H1 (cell line): ENCODE measurements at regions not wholly inside any gene's neighbourhood (a gene's known extent, or its start where the extent isn't known, plus 50 kb on each side); places are given as distances from the start of the nearest gene placed in this dataset.

ENCODE experiments used
- CTCF ChIA-PET: fragments of 300-600 bp; sonication (Branson Sonifier 250); formaldehyde crosslinking; loops from one replicate; lab custom pipeline; 2021; ENCODE audit not compliant: partially characterized antibody; lab: Charles Lee
- POLR2A ChIA-PET: fragments of 300-600 bp; sonication (Branson Sonifier 250); formaldehyde crosslinking; loops from one replicate; lab custom pipeline; 2021; ENCODE audit warnings: inconsistent platforms; ENCODE audit not compliant: partially characterized antibody; lab: Charles Lee
- DNase-seq, 2 experiments: peaks; one replicate each; pipeline versions ENCODE4 v3.0.0 to v3.0.0-alpha.2; 2010 to 2022; ENCODE audit warnings: low spot score in 2 of 2, low read depth in 1 of 2, mixed read lengths in 1 of 2
- FAIRE-seq: peaks from 2 replicates; lab custom pipeline; 2011; peaks lifted over from hg19 to GRCh38; lab: Jason Lieb, UNC
- H2AFZ ChIP-seq: 2 replicates; pipeline ENCODE4 v1.8.1; 2012; ENCODE audit warnings: low read length, inconsistent platforms
- H2AK5ac ChIP-seq: 2 replicates; pipeline ENCODE4 v1.6.1; 2013; ENCODE audit warnings: low read depth, low read length
- H2BK120ac ChIP-seq: replicated peaks from 2 replicates; pipeline ENCODE3; 2013; ENCODE audit warnings: low read depth, low read length, inconsistent platforms
- H2BK12ac ChIP-seq: 2 replicates; pipeline ENCODE4 v1.6.1; 2013; ENCODE audit warnings: low read depth, low read length
- H2BK15ac ChIP-seq: 2 replicates; pipeline ENCODE4 v1.6.1; 2013; ENCODE audit warnings: low read length
- H2BK20ac ChIP-seq: 2 replicates; pipeline ENCODE4 v1.6.1; 2013; ENCODE audit warnings: low read length
- H2BK5ac ChIP-seq: 2 replicates; pipeline ENCODE4 v1.6.1; 2013; ENCODE audit warnings: low read depth, low read length
- H3K14ac ChIP-seq: 2 replicates; pipeline ENCODE4 v1.6.1; 2013; ENCODE audit warnings: inconsistent platforms; ENCODE audit not compliant: insufficient read length
- H3K18ac ChIP-seq: 2 replicates; pipeline ENCODE4 v1.6.1; 2013; ENCODE audit warnings: low read length; ENCODE audit errors: extremely low read depth
- H3K23ac ChIP-seq: 2 replicates; pipeline ENCODE4 v1.6.1; 2013; ENCODE audit warnings: inconsistent platforms; ENCODE audit not compliant: insufficient read length
- H3K23me2 ChIP-seq: 2 replicates; pipeline ENCODE4 v1.6.1; 2013; ENCODE audit warnings: low read depth, low read length
- H3K27ac ChIP-seq: 2 replicates; pipeline ENCODE4 v1.6.1; 2011; ENCODE audit warnings: low read depth, low read length, inconsistent platforms
- H3K27me3 ChIP-seq, 4 experiments: replicated peaks in 1 of 4; 1 replicate in 1 of 4; 2 replicates in 3 of 4; pipeline versions ENCODE4 v1.6.1 to v1.8.1; 2011 to 2013; ENCODE audit warnings: low read length in 3 of 4, mild to moderate bottlenecking in 3 of 4, inconsistent platforms in 2 of 4, mixed read lengths in 2 of 4, moderate library complexity in 1 of 4; ENCODE audit not compliant: control insufficient read depth in 3 of 4, insufficient read depth in 3 of 4; ENCODE audit errors: extremely low read depth in 1 of 4
- H3K36me3 ChIP-seq, 4 experiments: 2 replicates each; pipeline versions ENCODE4 v1.6.1 to v1.8.1; 2011 to 2013; ENCODE audit warnings: mild to moderate bottlenecking in 4 of 4, low read length in 3 of 4, moderate library complexity in 2 of 4, control low read depth in 1 of 4, inconsistent platforms in 1 of 4; ENCODE audit not compliant: insufficient read depth in 4 of 4, control insufficient read depth in 2 of 4
- H3K4ac ChIP-seq: replicated peaks from 2 replicates; pipeline ENCODE3; 2013; ENCODE audit warnings: low read length, low read depth, mixed read lengths, inconsistent platforms; ENCODE audit not compliant: insufficient read length
- H3K4me1 ChIP-seq, 4 experiments: replicated peaks in 1 of 4; 1 replicate in 1 of 4; 2 replicates in 3 of 4; pipeline versions ENCODE4 v1.6.1 to v1.8.1; 2011 to 2013; ENCODE audit warnings: low read length in 3 of 4, inconsistent platforms in 2 of 4, mixed read lengths in 1 of 4; ENCODE audit not compliant: insufficient read depth in 4 of 4, control insufficient read depth in 3 of 4
- H3K4me2 ChIP-seq, 2 experiments: 2 replicates each; pipeline versions ENCODE4 v1.6.1 to v1.8.1; 2011 to 2013; ENCODE audit warnings: low read depth in 2 of 2, low read length in 2 of 2, control low read depth in 1 of 2, inconsistent platforms in 1 of 2, mild to moderate bottlenecking in 1 of 2; ENCODE audit not compliant: insufficient read depth in 1 of 2
- H3K4me3 ChIP-seq, 4 experiments: fragments of 200-600, 300-600 bp in 1 of 4; sonication (generic), shearing (Covaris generic), sonication (Bioruptor Twin) in 1 of 4; 2 replicates each; pipeline versions ENCODE4 v1.5.1 to v1.8.1; 2011 to 2016; ENCODE audit warnings: low read length in 4 of 4, low read depth in 3 of 4, control low read depth in 2 of 4, inconsistent platforms in 2 of 4, mild to moderate bottlenecking in 2 of 4, mixed read lengths in 1 of 4, moderate library complexity in 1 of 4; ENCODE audit not compliant: insufficient read depth in 2 of 4; ENCODE audit errors: extremely low read depth in 1 of 4
- H3K56ac ChIP-seq: replicated peaks from 2 replicates; pipeline ENCODE3; 2013; ENCODE audit warnings: low read depth, mild to moderate bottlenecking, mixed read lengths, low read length, inconsistent platforms; ENCODE audit not compliant: insufficient read length
- H3K79me1 ChIP-seq: 2 replicates; pipeline ENCODE4 v1.6.1; 2013; ENCODE audit warnings: low read depth, low read length, control low read depth
- H3K79me2 ChIP-seq, 2 experiments: 2 replicates each; pipeline versions ENCODE4 v1.6.1 to v1.8.1; 2012 to 2013; ENCODE audit warnings: low read length in 2 of 2, mild to moderate bottlenecking in 2 of 2, inconsistent platforms in 1 of 2; ENCODE audit not compliant: insufficient read depth in 2 of 2, control insufficient read depth in 1 of 2
- H3K9ac ChIP-seq, 4 experiments: replicated peaks in 1 of 4; 1 replicate in 1 of 4; 2 replicates in 3 of 4; pipeline versions ENCODE4 v1.6.1 to v1.8.1; 2011 to 2013; ENCODE audit warnings: low read depth in 3 of 4, low read length in 3 of 4, control low read depth in 2 of 4, mild to moderate bottlenecking in 2 of 4, moderate library complexity in 2 of 4, inconsistent platforms in 1 of 4; ENCODE audit errors: extremely low read depth in 1 of 4
- H3K9me3 ChIP-seq, 2 experiments: 2 replicates each; pipeline versions ENCODE4 v1.6.1 to v1.8.1; 2012 to 2013; ENCODE audit warnings: mild to moderate bottlenecking in 2 of 2, moderate library complexity in 2 of 2, control low read depth in 1 of 2, inconsistent platforms in 1 of 2, low read depth in 1 of 2, low read length in 1 of 2, mixed read lengths in 1 of 2; ENCODE audit not compliant: insufficient read depth in 2 of 2
- H4K20me1 ChIP-seq, 2 experiments: replicated peaks in 1 of 2; 2 replicates each; pipeline versions ENCODE3 to v1.8.1; 2011 to 2013; ENCODE audit warnings: inconsistent platforms in 2 of 2, low read length in 2 of 2, mild to moderate bottlenecking in 1 of 2; ENCODE audit not compliant: insufficient read depth in 2 of 2, control insufficient read depth in 1 of 2
- H4K5ac ChIP-seq: 2 replicates; pipeline ENCODE4 v1.6.1; 2013; ENCODE audit warnings: low read length, low read depth, mixed read lengths, inconsistent platforms; ENCODE audit not compliant: insufficient read length
- H4K8ac ChIP-seq: 2 replicates; pipeline ENCODE4 v1.8.0; 2013; ENCODE audit warnings: mild to moderate bottlenecking, moderate library complexity, low read length, inconsistent platforms; ENCODE audit not compliant: insufficient read depth; ENCODE audit errors: extremely low read depth
- H4K91ac ChIP-seq: replicated peaks from 2 replicates; pipeline ENCODE3; 2013; ENCODE audit warnings: low read length, mixed read lengths, inconsistent platforms; ENCODE audit not compliant: insufficient read length
- CHD1 ChIP-seq: IDR thresholded peaks from 2 replicates; pipeline ENCODE4 v1.6.1; 2012; ENCODE audit warnings: low read depth, low read length, improper control_type of control experiment
- KDM4A ChIP-seq: IDR thresholded peaks from one replicate; pipeline ENCODE4 v1.7.1; 2012; ENCODE audit warnings: low read depth, mild to moderate bottlenecking, moderate library complexity, low read length, inconsistent platforms; ENCODE audit not compliant: severe bottlenecking
- MAFK ChIP-seq: IDR thresholded peaks from 2 replicates; pipeline ENCODE4 v1.6.1; 2012; ENCODE audit warnings: low read depth, mild to moderate bottlenecking, improper control_type of control experiment, low read length
- NRF1 ChIP-seq: IDR thresholded peaks from 2 replicates; pipeline ENCODE4 v1.6.1; 2011; ENCODE audit warnings: mild to moderate bottlenecking, low read depth, low read length, improper control_type of control experiment
- PHF8 ChIP-seq: fragments of 200-600 bp; sonication (generic); conservative IDR thresholded peaks from 2 replicates; pipeline ENCODE4 v1.7.1; 2012; ENCODE audit warnings: low read depth, mild to moderate bottlenecking, inconsistent platforms, low read length, moderate library complexity
- POLR2A ChIP-seq, 2 experiments: IDR thresholded peaks; 1 replicate in 1 of 2; 2 replicates in 1 of 2; pipeline ENCODE4 v1.6.1; 2011; ENCODE audit warnings: low read depth in 2 of 2, low read length in 2 of 2, mild to moderate bottlenecking in 2 of 2; ENCODE audit errors: control extremely low read depth in 1 of 2
- POU5F1 ChIP-seq: IDR thresholded peaks from 2 replicates; pipeline ENCODE4 v1.6.1; 2011; ENCODE audit warnings: low read depth, mild to moderate bottlenecking, low read length, moderate library complexity
- RFX5 ChIP-seq: IDR thresholded peaks from 2 replicates; pipeline ENCODE4 v1.6.1; 2011; ENCODE audit warnings: low read depth, low read length, improper control_type of control experiment, borderline replicate concordance
- SAP30 ChIP-seq: fragments of 300-600 bp; sonication (generic); IDR thresholded peaks from 2 replicates; pipeline ENCODE4 v1.7.1; 2012; ENCODE audit warnings: low read length, moderate library complexity, mild to moderate bottlenecking, inconsistent platforms; ENCODE audit not compliant: insufficient read depth, insufficient replicate concordance
- TCF12 ChIP-seq: IDR thresholded peaks from 2 replicates; pipeline ENCODE4 v1.6.1; 2011; ENCODE audit warnings: low read depth, mild to moderate bottlenecking, low read length
- USF2 ChIP-seq: IDR thresholded peaks from 2 replicates; pipeline ENCODE4 v1.6.1; 2011; ENCODE audit warnings: low read length, improper control_type of control experiment
- YY1 ChIP-seq: IDR thresholded peaks from 2 replicates; pipeline ENCODE4 v1.6.1; 2011; ENCODE audit warnings: low read depth, mild to moderate bottlenecking, low read length
- WGBS, 2 experiments: shearing (Covaris generic) in 1 of 2; methylation state at CpG; one replicate each; pipeline versions ENCODE4 v1.1.6 to v1.1.7; 2013 to 2015; ENCODE audit warnings: low lambda C conversion rate in 2 of 2, mixed read lengths in 2 of 2, inconsistent platforms in 1 of 2, low coverage in 1 of 2, missing lambda C conversion rate in 1 of 2; ENCODE audit not compliant: insufficient replicate concordance in 2 of 2, insufficient coverage in 1 of 2, insufficient read length in 1 of 2; ENCODE audit errors: extremely low coverage in 1 of 2, missing lambda C conversion rate in 1 of 2; 5-methylcytosine and 5-hydroxymethylcytosine counted together
- TF ChIP-seq, protein P1 (sequence below): IDR thresholded peaks from 2 replicates; pipeline ENCODE4 v1.6.1; 2012; ENCODE audit warnings: inconsistent platforms
- TF ChIP-seq, protein P2 (sequence below): IDR thresholded peaks from 2 replicates; pipeline ENCODE4 v1.6.1; 2012; ENCODE audit warnings: inconsistent platforms

DNA sequence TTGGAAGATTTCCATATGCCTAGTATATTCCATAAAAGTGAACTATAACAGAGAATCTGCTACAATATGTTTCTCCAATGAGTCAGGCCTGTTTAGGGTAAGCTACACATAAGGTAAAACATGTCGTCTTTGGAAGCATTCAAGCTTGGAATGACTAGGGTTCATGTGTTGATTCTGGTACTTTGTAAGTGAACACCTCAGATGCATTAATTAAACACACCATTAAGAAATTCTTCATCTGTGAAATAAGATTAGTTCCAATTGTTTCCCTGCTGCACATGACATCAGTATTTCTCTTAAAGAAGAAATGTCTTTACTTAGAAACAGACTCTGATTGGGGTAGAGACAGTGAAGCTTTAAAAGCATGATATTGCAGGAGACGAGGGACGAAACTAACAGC lies 461.1 kb upstream of the NXPH2 start:
- Histone ChIP-seq H3K18ac (no peak overlapping the region), H3K56ac (no peak overlapping the region), H2BK5ac (no peak overlapping the region), H2BK120ac (no peak overlapping the region), H3K23me2 (no peaks in the 10 kb centered on the region), H3K4me2 (no peak overlapping the region), H4K20me1 (no peaks in the 10 kb centered on the region), H3K14ac (no peak overlapping the region), H3K79me2 (no peaks in the 10 kb centered on the region), H3K4me3 (no peak overlapping the region), H2BK12ac (no peak overlapping the region), H2AK5ac (no peak overlapping the region), H4K8ac (no peak overlapping the region), H4K91ac (no peak overlapping the region), H3K36me3 (no peaks in the 10 kb centered on the region), H3K9me3 (no peaks in the 10 kb centered on the region), H3K23ac (no peak overlapping the region), H2AFZ (no peak overlapping the region), H3K27me3 (no peaks in the 10 kb centered on the region), H4K5ac (no peak overlapping the region), H3K4ac (no peak overlapping the region), H3K27ac (no peak overlapping the region), H2BK15ac (no peak overlapping the region), H2BK20ac (no peak overlapping the region), H3K4me1 (no peaks in the 10 kb centered on the region), H3K9ac (no peak overlapping the region), H3K79me1 (no peaks in the 10 kb centered on the region)
- FAIRE-seq (no peak), DNase-seq (no peak)
- ChIA-PET CTCF (interaction anchor here (0.7 to 1.0 kb wide), 2 partner anchors 113 to 302 kb away, joined by 3 read pairs; no protein-coding TSS in a partner anchor), POLR2A (no interaction called here)
- 98% methylated on average over 3 of the region's 3 CpGs; no CpG with 5 or more reads in 1 of the 2 experiments for WGBS, 2 experiments
- TF ChIP-seq POLR2A (IDR thresholded peaks at IDR 0.05; ENCODE audit: control extremely low read depth in 1 of 2, low read depth in 2 of 2, low read length in 2 of 2): no peak
- TF ChIP-seq NRF1: no peak
- TF ChIP-seq CHD1: no peak
- TF ChIP-seq KDM4A: no peak
- TF ChIP-seq, protein P1, sequence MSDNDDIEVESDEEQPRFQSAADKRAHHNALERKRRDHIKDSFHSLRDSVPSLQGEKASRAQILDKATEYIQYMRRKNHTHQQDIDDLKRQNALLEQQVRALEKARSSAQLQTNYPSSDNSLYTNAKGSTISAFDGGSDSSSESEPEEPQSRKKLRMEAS: no peak
- no peak for TF ChIP-seq MAFK
- TF ChIP-seq PHF8: no peak
- TF ChIP-seq, protein P2, sequence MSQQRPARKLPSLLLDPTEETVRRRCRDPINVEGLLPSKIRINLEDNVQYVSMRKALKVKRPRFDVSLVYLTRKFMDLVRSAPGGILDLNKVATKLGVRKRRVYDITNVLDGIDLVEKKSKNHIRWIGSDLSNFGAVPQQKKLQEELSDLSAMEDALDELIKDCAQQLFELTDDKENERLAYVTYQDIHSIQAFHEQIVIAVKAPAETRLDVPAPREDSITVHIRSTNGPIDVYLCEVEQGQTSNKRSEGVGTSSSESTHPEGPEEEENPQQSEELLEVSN: no peak
- no peak for TF ChIP-seq USF2
- TF ChIP-seq RFX5: no peak
- TF ChIP-seq TCF12: no peak
- no peak for TF ChIP-seq SAP30
- TF ChIP-seq POU5F1: no peak
- no peak for TF ChIP-seq YY1
